ENCODE measurements at regions not wholly inside any gene's neighbourhood (a gene's known extent, or its start where the extent isn't known, plus 50 kb on each side); places are given as distances from the start of the nearest gene placed in this dataset.

- Mint-ChIP-seq H3K27ac (no peak overlapping the region), H3K27me3 (peaks cover 0 to 4% (median 0%) of the 10 kb centered on the region in 3 donors), H3K4me1 (no peaks in the 10 kb centered on the region), H3K4me3 (no peak overlapping the region), H3K36me3 (no peaks in the 10 kb centered on the region), H3K9me3 (peaks cover 0 to 7% (median 0%) of the 10 kb centered on the region in 7 donors)
- DNase-seq, result no peak
- ATAC-seq (ENCODE audit: low read depth in 2 of 2), result no peak
Measured at GRCh38 chr2:149740490-149740889, 152.9 kb upstream of the MMADHC start.

- ATAC-seq (ENCODE audit: low read depth in 2 of 2) (no peak), DNase-seq (no peak)
- Mint-ChIP-seq H3K27ac (no peak overlapping the region), H3K36me3 (no peaks in the 10 kb centered on the region), H3K27me3 (peaks cover 0 to 4% (median 0%) of the 10 kb centered on the region in 3 donors), H3K9me3 (peaks cover 0 to 7% (median 0%) of the 10 kb centered on the region in 7 donors), H3K4me1 (no peaks in the 10 kb centered on the region), H3K4me3 (no peak overlapping the region)
Measured at GRCh38 chr2:149739883-149740265, 152.3 kb upstream of the MMADHC start.

- H3K27ac Mint-ChIP-seq, result no peak overlapping the region
- H3K9me3 Mint-ChIP-seq, result peaks cover 0 to 7% (median 0%) of the 10 kb centered on the region in 7 donors
- no peak for ATAC-seq (ENCODE audit: low read depth in 2 of 2)
- H3K4me3 Mint-ChIP-seq, result no peak overlapping the region
- no peak for DNase-seq
- H3K36me3 Mint-ChIP-seq, result no peaks in the 10 kb centered on the region
- no peaks in the 10 kb centered on the region for H3K4me1 Mint-ChIP-seq
- peaks cover 0 to 4% (median 0%) of the 10 kb centered on the region in 3 donors for H3K27me3 Mint-ChIP-seq
Measured at GRCh38 chr2:149739171-149739882, 151.8 kb upstream of the MMADHC start.

GRCh38 chr2:149738767-149739166, 151.2 kb upstream of the MMADHC start:
- Mint-ChIP-seq H3K36me3 (no peaks in the 10 kb centered on the region), H3K27ac (no peak overlapping the region), H3K4me1 (no peaks in the 10 kb centered on the region), H3K4me3 (no peak overlapping the region), H3K27me3 (peaks cover 0 to 4% (median 0%) of the 10 kb centered on the region in 3 donors), H3K9me3 (peaks cover 0 to 7% (median 0%) of the 10 kb centered on the region in 7 donors)
- DNase-seq, result no peak
- no peak for ATAC-seq (ENCODE audit: low read depth in 2 of 2)

- ATAC-seq (ENCODE audit: low read depth in 2 of 2) (no peak), DNase-seq (no peak)
- peaks cover 0 to 7% (median 0%) of the 10 kb centered on the region in 7 donors for H3K9me3 Mint-ChIP-seq
- H3K36me3 Mint-ChIP-seq, result no peaks in the 10 kb centered on the region
- no peaks in the 10 kb centered on the region for H3K4me1 Mint-ChIP-seq
- H3K27me3 Mint-ChIP-seq, result peaks cover 0 to 4% (median 0%) of the 10 kb centered on the region in 3 donors
- H3K4me3 Mint-ChIP-seq, result no peak overlapping the region
- H3K27ac Mint-ChIP-seq, result no peak overlapping the region
Measured at GRCh38 chr2:149737896-149738295, 150.3 kb upstream of the MMADHC start.

- Mint-ChIP-seq H3K36me3 (no peaks in the 10 kb centered on the region), H3K27ac (no peak overlapping the region), H3K4me3 (no peak overlapping the region)
Measured at GRCh38 chr2:149735237-149735958, 147.8 kb upstream of the MMADHC start.

GRCh38 chr2:149733936-149734685, 146.5 kb upstream of the MMADHC start:
- DNase-seq (no peak), ATAC-seq (ENCODE audit: low read depth in 2 of 2) (no peak)
- Mint-ChIP-seq H3K27me3 (peaks cover 0 to 4% (median 0%) of the 10 kb centered on the region in 3 donors), H3K4me3 (no peak overlapping the region), H3K36me3 (no peaks in the 10 kb centered on the region), H3K27ac (no peak overlapping the region), H3K9me3 (peaks cover 0 to 5% (median 0%) of the 10 kb centered on the region in 7 donors), H3K4me1 (no peaks in the 10 kb centered on the region)

More at GRCh38 chr2:149735237-149735958, 147.8 kb upstream of the MMADHC start:
- Mint-ChIP-seq H3K4me1 (no peaks in the 10 kb centered on the region), H3K27me3 (peaks cover 0 to 4% (median 0%) of the 10 kb centered on the region in 3 donors), H3K9me3 (peaks cover 0 to 7% (median 0%) of the 10 kb centered on the region in 7 donors)
- DNase-seq, result no peak
- ATAC-seq (ENCODE audit: low read depth in 2 of 2), result no peak

GRCh38 chr2:149732730-149733290, 145.2 kb upstream of the MMADHC start:
- Mint-ChIP-seq H3K4me3 (no peak overlapping the region), H3K36me3 (no peaks in the 10 kb centered on the region), H3K9me3 (peaks cover 0 to 4% (median 0%) of the 10 kb centered on the region in 7 donors), H3K27ac (no peak overlapping the region), H3K4me1 (no peaks in the 10 kb centered on the region), H3K27me3 (no peaks in the 10 kb centered on the region)
- ATAC-seq (ENCODE audit: low read depth in 2 of 2), result no peak
- DNase-seq, result no peak

- ATAC-seq (ENCODE audit: low read depth in 2 of 2) (no peak), DNase-seq (no peak)
- no peaks in the 10 kb centered on the region for H3K36me3 Mint-ChIP-seq
- no peaks in the 10 kb centered on the region for H3K4me1 Mint-ChIP-seq
- no peaks in the 10 kb centered on the region for H3K27me3 Mint-ChIP-seq
- peaks cover 0 to 4% (median 0%) of the 10 kb centered on the region in 7 donors for H3K9me3 Mint-ChIP-seq
- H3K4me3 Mint-ChIP-seq, result no peak overlapping the region
- no peak overlapping the region for H3K27ac Mint-ChIP-seq
Measured at GRCh38 chr2:149732001-149732685, 144.6 kb upstream of the MMADHC start.

- no peaks in the 10 kb centered on the region for H3K36me3 Mint-ChIP-seq
- peaks cover 0 to 4% (median 3%) of the 10 kb centered on the region in 3 donors for H3K27me3 Mint-ChIP-seq
- DNase-seq, result no peak
- ATAC-seq (ENCODE audit: low read depth in 2 of 2), result no peak
- no peak overlapping the region for H3K4me3 Mint-ChIP-seq
- peaks cover 0 to 3% (median 0%) of the 10 kb centered on the region in 7 donors for H3K9me3 Mint-ChIP-seq
- H3K4me1 Mint-ChIP-seq, result no peaks in the 10 kb centered on the region
- no peak overlapping the region for H3K27ac Mint-ChIP-seq
Measured at GRCh38 chr2:149731079-149731478, 143.5 kb upstream of the MMADHC start.

GRCh38 chr2:149729586-149729985, 142.0 kb upstream of the MMADHC start:
- ATAC-seq (ENCODE audit: low read depth in 2 of 2) (no peak), DNase-seq (no peak)
- no peak overlapping the region for H3K27ac Mint-ChIP-seq
- no peaks in the 10 kb centered on the region for H3K36me3 Mint-ChIP-seq
- no peaks in the 10 kb centered on the region for H3K4me1 Mint-ChIP-seq
- no peak overlapping the region for H3K4me3 Mint-ChIP-seq
- peaks cover 0 to 4% (median 0%) of the 10 kb centered on the region in 7 donors for H3K9me3 Mint-ChIP-seq
- H3K27me3 Mint-ChIP-seq, result peaks cover 0 to 8% (median 3%) of the 10 kb centered on the region in 3 donors

GRCh38 chr2:149727927-149728326, 140.4 kb upstream of the MMADHC start:
- Mint-ChIP-seq H3K27me3 (peaks cover 0 to 8% (median 3%) of the 10 kb centered on the region in 3 donors), H3K27ac (no peak overlapping the region), H3K4me3 (no peak overlapping the region), H3K36me3 (no peaks in the 10 kb centered on the region), H3K4me1 (no peaks in the 10 kb centered on the region), H3K9me3 (peaks cover 0 to 4% (median 0%) of the 10 kb centered on the region in 7 donors)
- ATAC-seq (ENCODE audit: low read depth in 2 of 2) (no peak), DNase-seq (no peak)

- DNase-seq, result no peak
- peaks cover 0 to 10% (median 0%) of the 10 kb centered on the region in 7 donors for H3K9me3 Mint-ChIP-seq
- H3K27me3 Mint-ChIP-seq, result peaks cover 0 to 8% (median 3%) of the 10 kb centered on the region in 3 donors
- no peaks in the 10 kb centered on the region for H3K4me1 Mint-ChIP-seq
- no peaks in the 10 kb centered on the region for H3K36me3 Mint-ChIP-seq
- no peak overlapping the region for H3K27ac Mint-ChIP-seq
- no peak overlapping the region for H3K4me3 Mint-ChIP-seq
- no peak for ATAC-seq (ENCODE audit: low read depth in 2 of 2)
Measured at GRCh38 chr2:149725234-149725633, 137.7 kb upstream of the MMADHC start.
